Midbrain (tissue), 1 donor: ENCODE measurements at regions not wholly inside any gene's neighbourhood (a gene's known extent, or its start where the extent isn't known, plus 50 kb on each side); places are given as distances from the start of the nearest gene placed in this dataset.

Experiments used
- DNase-seq: peaks from one replicate; lab custom pipeline; 2025; lab: John Stamatoyannopoulos, UW

- no peak for DNase-seq
Measured at GRCh38 chr20:58091810-58092209, 136.6 kb downstream of the ANKRD60 start.

GRCh38 chr20:58090161-58090560 is 138.3 kb downstream of the ANKRD60 start:
- DNase-seq, result no peak

- no peak for DNase-seq
Measured at GRCh38 chr20:58088625-58089024, 139.8 kb downstream of the ANKRD60 start.

GRCh38 chr20:58088105-58088504 is 140.3 kb downstream of the ANKRD60 start:
- DNase-seq, result no peak

GRCh38 chr20:58087562-58087858 is 140.9 kb downstream of the ANKRD60 start:
- no peak for DNase-seq

- DNase-seq, result peak; percentile 25
Measured at GRCh38 chr20:58086763-58087561, 141.5 kb downstream of the ANKRD60 start.

GRCh38 chr20:58084966-58085365 is 143.5 kb downstream of the ANKRD60 start:
- no peak for DNase-seq

- DNase-seq, result no peak
Measured at GRCh38 chr20:58084566-58084965, 143.9 kb downstream of the ANKRD60 start.

- DNase-seq, result no peak
Measured at GRCh38 chr20:58081846-58082245, 146.6 kb downstream of the ANKRD60 start.

- DNase-seq, result no peak
Measured at GRCh38 chr20:58078741-58079522, 149.5 kb downstream of the ANKRD60 start.

GRCh38 chr20:58077282-58077681 is 151.2 kb downstream of the ANKRD60 start:
- DNase-seq, result no peak

GRCh38 chr20:58076405-58076804 is 152.0 kb downstream of the ANKRD60 start:
- no peak for DNase-seq

- DNase-seq, result no peak
Measured at GRCh38 chr20:58075586-58076345, 152.7 kb downstream of the ANKRD60 start.

- DNase-seq, result no peak
Measured at GRCh38 chr20:58073945-58074856, 154.3 kb downstream of the ANKRD60 start.

GRCh38 chr20:58072695-58073671 is 155.5 kb downstream of the ANKRD60 start:
- no peak for DNase-seq

- no peak for DNase-seq
Measured at GRCh38 chr20:58071991-58072390, 156.5 kb downstream of the ANKRD60 start.

- no peak for DNase-seq
Measured at GRCh38 chr20:58071298-58071697, 157.2 kb downstream of the ANKRD60 start.

GRCh38 chr20:58070664-58071196 is 157.7 kb downstream of the ANKRD60 start:
- no peak for DNase-seq

GRCh38 chr20:58069796-58070663 is 158.4 kb downstream of the ANKRD60 start:
- no peak for DNase-seq
